ENCODE measurements at regions not wholly inside any gene's neighbourhood (a gene's known extent, or its start where the extent isn't known, plus 50 kb on each side); places are given as distances from the start of the nearest gene placed in this dataset.

- no peak for TF ChIP-seq CTCF (conservative IDR thresholded peaks at IDR 0.05; ENCODE audit: low read depth, low read length)
- no peak overlapping the region for H3K9ac ChIP-seq
- no peaks in the 10 kb centered on the region for H3K27me3 ChIP-seq (ENCODE audit: insufficient read depth, low read depth)
- H3K4me2 ChIP-seq = no peak overlapping the region
- no peak overlapping the region for H2AFZ ChIP-seq (ENCODE audit: low read depth)
- no peak overlapping the region for H3K27ac ChIP-seq
- H3K4me1 ChIP-seq (ENCODE audit: low read depth, poor library complexity, severe bottlenecking) = no peaks in the 10 kb centered on the region
- no peaks in the 10 kb centered on the region for H3K36me3 ChIP-seq (ENCODE audit: insufficient read depth)
- H4K20me1 ChIP-seq (ENCODE audit: insufficient read depth) = no peaks in the 10 kb centered on the region
- no peaks in the 10 kb centered on the region for H3K79me2 ChIP-seq (ENCODE audit: insufficient read depth, low read depth)
- no peak overlapping the region for H3K4me3 ChIP-seq (IDR thresholded peaks at IDR 0.05; ENCODE audit: insufficient read depth, low read depth, low read length)
These were observed 89.9 kb upstream of the RALGAPA2 start for GRCh38 chr20:20802328-20802727.

DNA sequence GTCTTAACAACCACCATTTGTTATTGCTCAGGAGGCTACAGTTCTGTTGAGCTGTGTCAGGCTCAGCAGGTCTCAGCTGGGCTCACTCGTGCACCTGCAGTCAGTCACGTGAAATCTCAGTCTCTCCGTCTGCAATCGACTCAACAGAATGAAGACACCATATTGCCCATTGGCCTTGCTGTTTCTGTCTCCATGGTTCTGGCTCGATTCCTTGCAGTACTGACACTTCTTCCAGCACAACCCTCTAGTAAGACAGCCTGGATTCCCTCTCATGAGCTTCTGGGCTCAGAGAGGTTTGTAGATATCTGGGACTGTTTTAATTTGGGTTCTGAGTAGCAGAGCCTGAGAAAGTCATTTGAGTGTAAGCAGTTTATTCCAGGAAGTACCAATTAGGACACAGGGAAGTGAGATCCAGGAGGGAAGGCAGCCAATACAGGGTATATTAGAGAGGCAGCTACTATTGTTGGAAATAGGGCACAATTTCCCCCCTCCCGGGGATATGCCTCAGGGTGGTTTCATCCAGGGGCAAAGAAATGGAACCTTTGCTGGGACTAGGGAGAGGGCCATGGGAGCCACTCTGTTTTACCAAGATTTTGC is 87.4 kb upstream of the RALGAPA2 start:
- Histone ChIP-seq H3K4me2 (no peak overlapping the region), H3K79me2 (ENCODE audit: insufficient read depth, low read depth) (no peaks in the 10 kb centered on the region), H4K20me1 (ENCODE audit: insufficient read depth) (no peaks in the 10 kb centered on the region), H3K27ac (no peak overlapping the region), H3K27me3 (ENCODE audit: insufficient read depth, low read depth) (no peaks in the 10 kb centered on the region), H2AFZ (ENCODE audit: low read depth) (no peak overlapping the region), H3K9ac (no peak overlapping the region), H3K4me1 (ENCODE audit: low read depth, poor library complexity, severe bottlenecking) (no peaks in the 10 kb centered on the region), H3K36me3 (ENCODE audit: insufficient read depth) (no peaks in the 10 kb centered on the region), H3K4me3 (IDR thresholded peaks at IDR 0.05; ENCODE audit: insufficient read depth, low read depth, low read length) (no peak overlapping the region)
- TF ChIP-seq CTCF (conservative IDR thresholded peaks at IDR 0.05; ENCODE audit: low read depth, low read length) = no peak

DNA sequence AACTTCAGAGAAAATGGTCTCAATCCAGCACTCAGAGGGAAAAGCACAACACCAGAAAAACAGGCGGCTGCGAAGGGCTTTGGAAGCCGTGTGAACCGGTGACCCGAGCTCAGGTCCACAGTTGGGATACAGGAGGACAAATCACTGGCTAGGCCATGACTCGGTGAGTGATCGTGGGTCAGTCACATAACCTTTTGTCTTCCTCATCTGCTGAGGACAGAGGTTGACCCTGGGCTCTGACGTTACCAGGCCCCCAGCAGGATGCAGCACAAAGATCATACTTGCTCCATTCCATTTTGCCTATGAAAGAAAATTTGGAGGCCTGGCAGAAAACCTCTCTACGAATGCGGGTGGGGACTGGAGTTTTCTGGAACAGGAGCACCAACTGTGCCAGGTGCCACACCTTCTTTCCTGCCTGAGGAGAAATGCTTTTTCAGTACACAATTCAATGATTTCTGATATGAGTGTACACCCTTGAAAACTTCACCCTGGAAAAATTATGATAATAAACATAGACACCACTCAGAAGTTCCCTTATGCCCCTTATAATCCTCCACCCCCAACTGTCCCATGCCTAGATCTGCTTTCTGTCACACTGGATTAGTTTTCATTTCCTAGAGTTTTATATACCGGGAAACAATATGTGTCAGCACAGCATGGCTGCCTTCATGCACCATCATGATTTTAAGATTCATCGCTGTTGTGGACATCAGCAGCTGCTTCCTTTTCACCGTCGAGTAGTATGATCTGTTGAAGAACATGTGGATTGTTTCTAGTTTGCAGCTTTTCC is 85.3 kb upstream of the RALGAPA2 start:
- H3K4me1 ChIP-seq (ENCODE audit: low read depth, poor library complexity, severe bottlenecking) = no peaks in the 10 kb centered on the region
- H3K79me2 ChIP-seq (ENCODE audit: insufficient read depth, low read depth) = no peaks in the 10 kb centered on the region
- H2AFZ ChIP-seq (ENCODE audit: low read depth) = no peak overlapping the region
- H3K4me2 ChIP-seq = no peak overlapping the region
- no peak overlapping the region for H3K27ac ChIP-seq
- H3K27me3 ChIP-seq (ENCODE audit: insufficient read depth, low read depth) = no peaks in the 10 kb centered on the region
- no peak overlapping the region for H3K4me3 ChIP-seq (IDR thresholded peaks at IDR 0.05; ENCODE audit: insufficient read depth, low read depth, low read length)
- TF ChIP-seq CTCF (conservative IDR thresholded peaks at IDR 0.05; ENCODE audit: low read depth, low read length) = no peak
- no peak overlapping the region for H3K9ac ChIP-seq
- no peaks in the 10 kb centered on the region for H3K36me3 ChIP-seq (ENCODE audit: insufficient read depth)
- H4K20me1 ChIP-seq (ENCODE audit: insufficient read depth) = no peaks in the 10 kb centered on the region

- Histone ChIP-seq H3K4me2 (no peak overlapping the region), H3K4me1 (ENCODE audit: low read depth, poor library complexity, severe bottlenecking) (no peaks in the 10 kb centered on the region), H3K27me3 (ENCODE audit: insufficient read depth, low read depth) (no peaks in the 10 kb centered on the region), H4K20me1 (ENCODE audit: insufficient read depth) (no peaks in the 10 kb centered on the region), H3K36me3 (ENCODE audit: insufficient read depth) (no peaks in the 10 kb centered on the region), H2AFZ (ENCODE audit: low read depth) (no peak overlapping the region), H3K27ac (no peak overlapping the region), H3K4me3 (IDR thresholded peaks at IDR 0.05; ENCODE audit: insufficient read depth, low read depth, low read length) (no peak overlapping the region), H3K9ac (no peak overlapping the region), H3K79me2 (ENCODE audit: insufficient read depth, low read depth) (no peaks in the 10 kb centered on the region)
- TF ChIP-seq CTCF (conservative IDR thresholded peaks at IDR 0.05; ENCODE audit: low read depth, low read length) = no peak
These were observed 84.5 kb upstream of the RALGAPA2 start for GRCh38 chr20:20796766-20797440.
